ENCODE measurements at regions not wholly inside any gene's neighbourhood (a gene's known extent, or its start where the extent isn't known, plus 50 kb on each side); places are given as distances from the start of the nearest gene placed in this dataset.

DNA sequence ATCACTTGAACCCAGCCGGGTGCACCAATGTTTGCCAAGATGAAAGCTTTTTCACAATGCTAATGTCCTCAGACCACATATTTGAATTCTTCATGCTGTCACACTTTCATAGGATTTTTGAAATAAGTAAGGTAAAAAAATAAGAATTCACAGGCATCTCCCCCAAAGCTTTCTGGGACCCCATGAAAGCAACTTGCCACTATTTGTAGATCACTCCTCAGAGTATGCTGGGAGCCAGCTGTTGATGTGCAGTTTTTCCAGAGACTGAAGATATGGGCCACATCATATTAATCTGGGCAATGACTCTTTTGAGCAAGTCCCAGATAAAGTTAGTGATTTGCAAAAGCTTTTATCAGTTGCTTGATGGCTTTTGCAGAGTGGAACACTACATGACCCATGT, 507.9 kb downstream of the RASEF start:
- DNase-seq: no peak
- TF ChIP-seq, protein P1, sequence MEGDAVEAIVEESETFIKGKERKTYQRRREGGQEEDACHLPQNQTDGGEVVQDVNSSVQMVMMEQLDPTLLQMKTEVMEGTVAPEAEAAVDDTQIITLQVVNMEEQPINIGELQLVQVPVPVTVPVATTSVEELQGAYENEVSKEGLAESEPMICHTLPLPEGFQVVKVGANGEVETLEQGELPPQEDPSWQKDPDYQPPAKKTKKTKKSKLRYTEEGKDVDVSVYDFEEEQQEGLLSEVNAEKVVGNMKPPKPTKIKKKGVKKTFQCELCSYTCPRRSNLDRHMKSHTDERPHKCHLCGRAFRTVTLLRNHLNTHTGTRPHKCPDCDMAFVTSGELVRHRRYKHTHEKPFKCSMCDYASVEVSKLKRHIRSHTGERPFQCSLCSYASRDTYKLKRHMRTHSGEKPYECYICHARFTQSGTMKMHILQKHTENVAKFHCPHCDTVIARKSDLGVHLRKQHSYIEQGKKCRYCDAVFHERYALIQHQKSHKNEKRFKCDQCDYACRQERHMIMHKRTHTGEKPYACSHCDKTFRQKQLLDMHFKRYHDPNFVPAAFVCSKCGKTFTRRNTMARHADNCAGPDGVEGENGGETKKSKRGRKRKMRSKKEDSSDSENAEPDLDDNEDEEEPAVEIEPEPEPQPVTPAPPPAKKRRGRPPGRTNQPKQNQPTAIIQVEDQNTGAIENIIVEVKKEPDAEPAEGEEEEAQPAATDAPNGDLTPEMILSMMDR (IDR thresholded peaks at IDR 0.05): no peak
- Mint-ChIP-seq H3K4me1 (ENCODE audit: low read depth) (no peaks in the 10 kb centered on the region), H3K27ac (no peak overlapping the region), H3K9me3 (no peaks in the 10 kb centered on the region; the same call in 1 of the 2 replicates), H3K4me3 (no peak overlapping the region), H3K27me3 (ENCODE audit: insufficient read depth) (peaks cover 2% of the 10 kb centered on the region; the same call in 1 of the 2 replicates), H3K36me3 (ENCODE audit: low read depth) (no peaks in the 10 kb centered on the region)

DNA sequence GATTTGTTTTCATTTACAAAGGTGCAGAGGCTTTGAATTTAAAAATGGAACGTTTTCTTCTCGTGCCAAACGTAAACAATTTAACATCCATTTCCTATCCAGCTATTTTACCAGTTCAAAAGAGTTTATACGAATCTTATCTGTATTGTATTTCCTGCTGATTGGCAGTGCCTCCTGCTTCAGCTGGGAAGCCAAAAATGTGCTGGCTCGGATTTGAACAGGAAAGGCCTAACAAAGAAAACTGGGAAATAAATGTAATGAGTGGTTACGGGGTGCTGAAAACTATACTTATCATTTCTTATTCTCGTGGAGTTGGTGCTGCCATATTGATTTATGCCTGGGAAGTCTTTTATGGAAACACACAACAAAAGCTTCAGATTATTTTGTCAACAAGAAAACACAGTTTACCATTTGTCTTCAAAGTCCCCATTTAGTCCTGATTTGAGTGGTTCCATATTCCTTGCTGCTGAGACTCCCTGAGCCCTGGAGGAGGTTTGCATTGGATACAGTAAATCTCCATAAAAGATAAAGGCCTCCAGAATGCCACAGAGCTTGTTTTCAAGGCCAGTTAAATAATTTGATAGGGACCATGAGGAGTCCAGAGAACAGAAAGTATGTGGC, 507.4 kb downstream of the RASEF start:
- DNase-seq: no peak
- Mint-ChIP-seq H3K27me3 (ENCODE audit: insufficient read depth) (peaks cover 2% of the 10 kb centered on the region; the same call in 1 of the 2 replicates), H3K36me3 (ENCODE audit: low read depth) (no peaks in the 10 kb centered on the region), H3K4me3 (no peak overlapping the region), H3K9me3 (no peaks in the 10 kb centered on the region; the same call in 1 of the 2 replicates), H3K27ac (no peak overlapping the region), H3K4me1 (ENCODE audit: low read depth) (no peaks in the 10 kb centered on the region)
- TF ChIP-seq, protein P1 (IDR thresholded peaks at IDR 0.05): no peak

DNA sequence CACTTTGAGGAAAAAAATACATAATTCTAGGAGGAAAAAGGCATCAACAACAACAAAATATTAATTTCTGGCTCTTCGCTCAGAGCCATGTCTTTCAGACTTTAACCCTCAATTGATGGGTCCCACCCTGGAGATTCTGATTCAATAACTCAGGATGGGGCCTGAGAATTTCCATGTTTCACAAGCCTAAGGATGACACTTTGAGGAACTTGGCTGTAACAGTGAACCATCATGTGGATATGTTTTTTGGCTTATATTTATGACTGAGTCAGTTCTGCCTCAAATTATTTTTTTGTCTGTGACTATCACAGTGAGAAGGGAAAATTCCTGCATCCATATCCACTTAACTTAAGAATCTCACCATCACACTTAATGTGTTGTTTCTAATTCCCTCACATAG, 504.6 kb downstream of the RASEF start:
- TF ChIP-seq, protein P1 (IDR thresholded peaks at IDR 0.05): no peak
- Mint-ChIP-seq H3K4me3 (no peak overlapping the region), H3K27ac (no peak overlapping the region), H3K4me1 (ENCODE audit: low read depth) (no peaks in the 10 kb centered on the region), H3K27me3 (ENCODE audit: insufficient read depth) (peaks cover 2% of the 10 kb centered on the region; the same call in 1 of the 2 replicates), H3K9me3 (no peaks in the 10 kb centered on the region; the same call in 1 of the 2 replicates), H3K36me3 (ENCODE audit: low read depth) (no peaks in the 10 kb centered on the region)
- DNase-seq: no peak

DNA sequence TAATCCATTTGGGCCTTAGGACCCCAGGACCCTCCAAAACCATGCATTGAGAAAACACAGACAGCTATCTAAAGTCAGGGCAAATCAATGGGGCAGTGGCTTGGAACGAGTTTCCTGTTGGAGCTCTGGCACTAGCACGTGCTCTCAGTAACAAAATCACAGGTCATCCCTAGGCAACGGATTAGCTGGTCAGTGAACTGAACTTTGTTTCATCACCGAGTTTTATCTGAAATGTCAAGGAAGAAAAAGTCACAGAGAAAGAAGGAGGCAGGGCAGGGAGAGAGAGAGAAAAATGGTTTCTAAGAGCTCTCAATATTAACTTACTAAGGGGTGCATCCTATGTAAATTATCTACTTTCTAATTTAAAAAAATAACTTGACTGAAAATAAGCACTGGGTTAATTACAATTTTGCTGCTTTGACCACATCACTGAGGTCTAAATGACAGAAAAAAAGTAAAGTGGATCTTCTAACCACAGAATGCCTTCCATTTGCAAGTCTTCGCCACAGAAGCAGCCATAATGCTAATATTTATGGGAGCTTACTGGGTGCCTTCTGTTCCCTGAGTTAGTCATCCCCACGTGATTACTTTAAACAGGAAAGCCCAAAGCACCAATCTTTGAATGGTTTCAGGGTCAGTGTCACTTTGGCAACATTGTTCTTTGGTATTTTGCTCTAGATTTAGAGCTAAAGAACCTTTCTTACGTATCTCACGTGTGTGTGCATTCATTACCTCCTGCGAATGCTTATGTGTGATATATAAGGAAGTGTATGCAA, 503.9 kb downstream of the RASEF start:
- no peak overlapping the region for H3K27ac Mint-ChIP-seq
- H3K4me3 Mint-ChIP-seq: no peak overlapping the region
- peaks cover 2% of the 10 kb centered on the region; the same call in 1 of the 2 replicates for H3K27me3 Mint-ChIP-seq (ENCODE audit: insufficient read depth)
- TF ChIP-seq, protein P1 (IDR thresholded peaks at IDR 0.05): no peak
- no peaks in the 10 kb centered on the region for H3K36me3 Mint-ChIP-seq (ENCODE audit: low read depth)
- H3K9me3 Mint-ChIP-seq: no peaks in the 10 kb centered on the region; the same call in 1 of the 2 replicates
- DNase-seq: no peak
- no peaks in the 10 kb centered on the region for H3K4me1 Mint-ChIP-seq (ENCODE audit: low read depth)

DNA sequence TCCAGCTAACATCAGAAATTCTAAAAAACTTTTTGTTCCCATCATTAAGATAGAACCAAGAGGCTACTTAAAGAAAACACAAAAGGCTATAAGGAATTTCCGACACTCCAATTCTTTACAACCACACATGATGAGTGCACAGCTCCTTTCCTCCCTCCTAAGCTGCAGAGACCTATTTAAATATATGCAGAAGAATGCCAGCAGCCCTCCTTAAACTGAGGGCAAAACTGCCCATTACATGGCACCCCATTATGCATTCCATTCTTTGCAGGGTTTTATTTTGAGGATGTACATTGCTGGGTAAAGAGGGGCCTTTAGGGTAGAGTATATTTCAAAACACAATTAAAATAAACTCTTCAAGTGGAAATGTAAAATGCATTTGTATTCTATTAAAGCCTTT, 502.9 kb downstream of the RASEF start:
- Mint-ChIP-seq H3K36me3 (ENCODE audit: low read depth) (no peaks in the 10 kb centered on the region), H3K4me3 (no peak overlapping the region), H3K27ac (no peak overlapping the region), H3K9me3 (no peaks in the 10 kb centered on the region; the same call in 1 of the 2 replicates), H3K4me1 (ENCODE audit: low read depth) (no peaks in the 10 kb centered on the region), H3K27me3 (ENCODE audit: insufficient read depth) (peaks cover 2% of the 10 kb centered on the region; the same call in 1 of the 2 replicates)
- TF ChIP-seq, protein P1 (IDR thresholded peaks at IDR 0.05): no peak
- DNase-seq: no peak
